22Rv1 (cell line): ENCODE measurements at regions not wholly inside any gene's neighbourhood (a gene's known extent, or its start where the extent isn't known, plus 50 kb on each side); places are given as distances from the start of the nearest gene placed in this dataset.
"Not testable (repeated sequence)": the region's sequence is repeated elsewhere in the genome, so short reads cannot be mapped to it uniquely, and the experiment has no call there.

Experiments
- H3K27ac ChIP-seq: fragments of 450-650 bp; 2 replicates; pipeline ENCODE4 v1.5.1; 2017
- CTCF ChIP-seq: fragments of 450-650 bp; IDR thresholded peaks from 2 replicates; pipeline ENCODE4 v1.5.1; 2017; ENCODE audit warnings: mild to moderate bottlenecking
- ZFX ChIP-seq: fragments of 450-650 bp; IDR thresholded peaks from 2 replicates; pipeline ENCODE4 v1.6.1; 2017; ENCODE audit warnings: antibody characterized with exemption, borderline replicate concordance

GRCh38 chr2:228359473-228359872 is 178.0 kb upstream of the SPHKAP start:
- no peak overlapping the region for H3K27ac ChIP-seq
- no peak for TF ChIP-seq ZFX
- TF ChIP-seq CTCF = no peak

GRCh38 chr2:228355897-228356296 is 174.4 kb upstream of the SPHKAP start:
- TF ChIP-seq CTCF (no peak), ZFX (no peak)
- H3K27ac ChIP-seq = no peak overlapping the region

- H3K27ac ChIP-seq = not testable (repeated sequence)
These were observed 171.5 kb upstream of the SPHKAP start for GRCh38 chr2:228352980-228353379.

GRCh38 chr2:228352048-228352447 is 170.6 kb upstream of the SPHKAP start:
- no peak overlapping the region for H3K27ac ChIP-seq
- TF ChIP-seq ZFX (no peak), CTCF (no peak)

- TF ChIP-seq ZFX (no peak), CTCF (no peak)
- no peak overlapping the region for H3K27ac ChIP-seq
These were observed 167.1 kb upstream of the SPHKAP start for GRCh38 chr2:228348516-228349064.

- H3K27ac ChIP-seq = no peak overlapping the region
- TF ChIP-seq CTCF (no peak), ZFX (no peak)
These were observed 163.0 kb upstream of the SPHKAP start for GRCh38 chr2:228344531-228344930.

- TF ChIP-seq CTCF (no peak), ZFX (no peak)
- no peak overlapping the region for H3K27ac ChIP-seq
These were observed 158.0 kb upstream of the SPHKAP start for GRCh38 chr2:228339525-228339924.

- TF ChIP-seq ZFX (no peak), CTCF (no peak)
- H3K27ac ChIP-seq = no peak overlapping the region
These were observed 152.7 kb upstream of the SPHKAP start for GRCh38 chr2:228334180-228334579.
